ENCODE measurements at regions not wholly inside any gene's neighbourhood (a gene's known extent, or its start where the extent isn't known, plus 50 kb on each side); places are given as distances from the start of the nearest gene placed in this dataset.

DNA sequence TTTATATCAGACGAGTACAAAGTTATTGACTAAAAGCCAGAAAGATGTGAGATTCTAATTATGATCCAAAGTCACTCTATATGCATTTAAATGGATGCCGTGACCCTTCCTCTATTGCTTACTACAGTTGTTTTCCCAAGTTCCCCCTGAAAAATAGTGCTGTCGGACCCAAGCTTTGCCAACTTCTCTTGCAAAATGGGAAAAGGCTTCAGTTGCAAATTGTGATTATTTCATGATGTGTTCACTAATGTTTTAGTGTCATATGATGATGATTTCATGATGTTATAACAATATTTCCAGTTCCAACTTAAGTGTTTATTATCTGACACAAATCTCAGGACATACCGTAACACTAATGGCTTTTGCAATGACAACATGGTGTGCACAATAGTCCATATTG is 534.6 kb upstream of the ATP2B1 start:
- TF ChIP-seq TAF1 (IDR thresholded peaks at IDR 0.05; ENCODE audit: borderline replicate concordance, low read depth, low read length) (no peak), POLR2A (IDR thresholded peaks at IDR 0.05; ENCODE audit: low read depth, low read length) (no peak), POLR2AphosphoS5 (IDR thresholded peaks at IDR 0.05; ENCODE audit: low read depth, low read length) (no peak)
- no peak for DNase-seq (ENCODE audit: insufficient read length)
- FAIRE-seq, result peak; percentile 42

GRCh38 chr12:90239732-90240260 is 531.2 kb upstream of the ATP2B1 start:
- FAIRE-seq, result no peak
- TF ChIP-seq POLR2AphosphoS5 (IDR thresholded peaks at IDR 0.05; ENCODE audit: low read depth, low read length), result no peak
- TF ChIP-seq POLR2A (IDR thresholded peaks at IDR 0.05; ENCODE audit: low read depth, low read length), result no peak
- no peak for TF ChIP-seq TAF1 (IDR thresholded peaks at IDR 0.05; ENCODE audit: borderline replicate concordance, low read depth, low read length)
- DNase-seq (ENCODE audit: insufficient read length), result no peak

DNA sequence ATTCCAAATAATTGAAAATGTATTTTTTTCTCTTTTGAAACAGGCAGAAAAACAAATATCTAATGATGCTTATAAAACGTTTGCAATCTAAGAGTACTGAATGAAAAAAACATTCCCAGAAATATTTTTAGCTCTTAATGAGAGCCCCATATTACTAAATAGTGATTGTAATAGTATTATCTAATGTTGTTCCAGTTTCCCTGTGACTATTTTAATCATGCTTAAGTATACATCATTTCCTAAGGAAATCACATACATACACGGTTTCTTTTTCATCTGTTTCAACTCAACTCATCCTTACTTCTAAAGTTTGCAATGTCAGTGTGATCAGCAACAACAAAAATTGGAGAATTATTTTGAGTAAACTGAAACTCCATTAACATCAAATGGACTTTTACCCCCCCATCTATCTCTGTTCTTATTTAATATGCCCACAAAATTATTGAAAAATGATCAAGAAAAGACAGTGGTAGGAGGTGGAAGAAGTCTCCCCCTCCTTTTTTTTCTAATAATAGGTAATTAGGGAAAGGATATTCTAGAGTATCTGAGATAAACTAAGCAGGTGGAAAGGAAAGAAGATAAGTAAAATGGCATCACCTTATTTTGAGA is 530.1 kb upstream of the ATP2B1 start:
- no peak for FAIRE-seq

DNA sequence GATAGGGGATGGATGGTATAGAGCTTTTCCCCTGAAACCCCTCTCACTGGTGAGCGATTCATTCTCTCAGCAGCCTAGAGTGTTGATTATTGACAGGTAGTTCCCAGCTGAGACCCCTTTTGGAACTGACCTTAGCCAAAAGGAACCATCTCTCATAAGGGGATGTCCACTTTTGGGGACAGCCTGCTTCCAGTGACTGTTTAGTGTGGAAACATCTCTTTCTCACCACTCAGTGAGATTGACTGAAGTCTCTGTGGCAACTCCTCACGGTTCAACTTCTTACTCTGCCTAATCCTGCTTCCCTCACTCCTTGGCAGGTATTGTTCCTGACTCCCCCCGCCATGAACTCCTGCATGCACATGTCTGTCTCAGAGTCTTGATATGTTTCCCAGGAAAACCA is 529.2 kb upstream of the ATP2B1 start:
- DNase-seq (ENCODE audit: insufficient read length) (no peak), FAIRE-seq (no peak)
- TF ChIP-seq POLR2A (IDR thresholded peaks at IDR 0.05; ENCODE audit: low read depth, low read length) (no peak), TAF1 (IDR thresholded peaks at IDR 0.05; ENCODE audit: borderline replicate concordance, low read depth, low read length) (no peak), POLR2AphosphoS5 (IDR thresholded peaks at IDR 0.05; ENCODE audit: low read depth, low read length) (no peak)

More for the DNA sequence above, 530.1 kb upstream of the ATP2B1 start:
- TF ChIP-seq TAF1 (IDR thresholded peaks at IDR 0.05; ENCODE audit: borderline replicate concordance, low read depth, low read length) (no peak), POLR2AphosphoS5 (IDR thresholded peaks at IDR 0.05; ENCODE audit: low read depth, low read length) (no peak), POLR2A (IDR thresholded peaks at IDR 0.05; ENCODE audit: low read depth, low read length) (no peak)
- no peak for DNase-seq (ENCODE audit: insufficient read length)

DNA sequence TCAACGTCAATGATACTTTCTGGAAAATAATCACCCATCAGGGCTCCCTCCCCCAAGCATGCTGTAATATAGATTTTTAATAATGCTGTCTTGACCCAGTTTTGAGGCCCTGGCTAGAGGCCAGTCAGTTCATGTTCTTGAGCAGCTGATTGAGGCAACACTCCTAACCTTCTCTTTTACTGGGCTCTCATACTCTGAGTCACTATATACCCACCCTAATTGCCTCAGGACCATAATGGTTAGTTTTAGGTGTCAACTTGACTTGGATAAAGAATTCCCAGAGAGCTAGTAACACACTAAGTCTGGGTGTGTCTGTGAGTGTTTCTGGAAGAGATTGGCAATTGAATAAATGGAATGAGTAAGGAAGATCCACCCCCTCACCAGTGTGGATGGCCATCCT is 527.0 kb upstream of the ATP2B1 start:
- no peak for DNase-seq (ENCODE audit: insufficient read length)
- FAIRE-seq, result no peak
- TF ChIP-seq POLR2A (IDR thresholded peaks at IDR 0.05; ENCODE audit: low read depth, low read length), result no peak
- TF ChIP-seq POLR2AphosphoS5 (IDR thresholded peaks at IDR 0.05; ENCODE audit: low read depth, low read length), result no peak
- TF ChIP-seq TAF1 (IDR thresholded peaks at IDR 0.05; ENCODE audit: borderline replicate concordance, low read depth, low read length), result no peak

- TF ChIP-seq POLR2AphosphoS5 (IDR thresholded peaks at IDR 0.05; ENCODE audit: low read depth, low read length) (no peak), POLR2A (IDR thresholded peaks at IDR 0.05; ENCODE audit: low read depth, low read length) (no peak)
- no peak for FAIRE-seq
- DNase-seq (ENCODE audit: insufficient read length), result no peak
Observed at GRCh38 chr12:90234472-90234871, 525.8 kb upstream of the ATP2B1 start.

GRCh38 chr12:90233168-90234100 is 524.8 kb upstream of the ATP2B1 start:
- FAIRE-seq, result no peak
- no peak for DNase-seq (ENCODE audit: insufficient read length)
- TF ChIP-seq POLR2AphosphoS5 (IDR thresholded peaks at IDR 0.05; ENCODE audit: low read depth, low read length) (no peak), POLR2A (IDR thresholded peaks at IDR 0.05; ENCODE audit: low read depth, low read length) (no peak), TAF1 (IDR thresholded peaks at IDR 0.05; ENCODE audit: borderline replicate concordance, low read depth, low read length) (no peak)

GRCh38 chr12:90229407-90230170 is 521.0 kb upstream of the ATP2B1 start:
- no peak for TF ChIP-seq TAF1 (IDR thresholded peaks at IDR 0.05; ENCODE audit: borderline replicate concordance, low read depth, low read length)
- no peak for TF ChIP-seq POLR2A (IDR thresholded peaks at IDR 0.05; ENCODE audit: low read depth, low read length)
- no peak for TF ChIP-seq POLR2AphosphoS5 (IDR thresholded peaks at IDR 0.05; ENCODE audit: low read depth, low read length)
- DNase-seq (ENCODE audit: insufficient read length), result no peak
- FAIRE-seq, result no peak

DNA sequence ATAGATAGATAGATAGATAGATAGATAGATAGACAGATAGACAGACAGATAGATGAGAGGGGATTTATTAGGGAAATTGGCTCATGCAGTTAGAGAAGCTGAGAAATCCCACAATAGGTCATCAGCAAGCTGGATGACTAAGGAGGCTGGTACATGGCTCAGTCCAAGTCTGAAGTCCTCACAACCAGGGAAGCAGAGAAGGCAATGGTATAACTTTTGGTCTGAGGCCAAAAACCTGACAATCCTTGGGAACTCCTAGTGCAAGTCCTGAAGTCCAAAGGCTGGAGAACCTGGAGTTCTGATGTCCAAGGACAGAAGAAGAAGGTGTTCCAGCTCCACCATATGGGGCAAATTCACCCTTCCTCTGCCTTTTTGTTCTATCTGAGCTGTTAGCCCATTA is 517.6 kb upstream of the ATP2B1 start:
- DNase-seq (ENCODE audit: insufficient read length) (no peak), FAIRE-seq (no peak)
- TF ChIP-seq POLR2A (IDR thresholded peaks at IDR 0.05; ENCODE audit: low read depth, low read length) (no peak), POLR2AphosphoS5 (IDR thresholded peaks at IDR 0.05; ENCODE audit: low read depth, low read length) (no peak), TAF1 (IDR thresholded peaks at IDR 0.05; ENCODE audit: borderline replicate concordance, low read depth, low read length) (no peak)

GRCh38 chr12:90216815-90217214 is 508.2 kb upstream of the ATP2B1 start:
- DNase-seq (ENCODE audit: insufficient read length), result no peak
- TF ChIP-seq TAF1 (IDR thresholded peaks at IDR 0.05; ENCODE audit: borderline replicate concordance, low read depth, low read length) (no peak), POLR2A (IDR thresholded peaks at IDR 0.05; ENCODE audit: low read depth, low read length) (no peak), POLR2AphosphoS5 (IDR thresholded peaks at IDR 0.05; ENCODE audit: low read depth, low read length) (no peak)
- no peak for FAIRE-seq

DNA sequence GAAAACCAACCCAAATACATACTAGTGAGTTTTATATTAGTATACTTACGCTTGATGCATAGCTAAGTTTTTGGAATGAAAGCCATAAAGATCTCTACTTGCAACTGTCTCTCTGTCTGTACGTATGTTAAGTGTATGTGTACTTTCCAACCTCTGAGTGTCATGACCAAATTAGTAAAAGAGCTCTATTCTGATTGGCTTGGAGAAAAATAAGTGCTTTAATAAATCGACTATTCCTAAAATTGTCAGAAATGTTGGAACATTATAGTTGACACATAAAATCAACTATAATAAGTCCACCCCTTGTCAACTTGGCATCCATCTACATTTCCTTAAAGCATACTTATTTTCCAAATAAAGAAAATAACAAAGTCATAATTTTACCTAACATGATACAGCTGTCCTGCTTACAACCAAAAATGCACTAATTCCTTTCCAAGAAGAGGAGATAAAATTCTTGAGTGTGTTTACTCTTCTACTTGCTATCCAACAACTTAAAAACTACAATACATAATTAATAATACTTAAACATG is 507.4 kb upstream of the ATP2B1 start:
- FAIRE-seq, result no peak

More for the DNA sequence above, 507.4 kb upstream of the ATP2B1 start:
- DNase-seq (ENCODE audit: insufficient read length), result no peak
- TF ChIP-seq TAF1 (IDR thresholded peaks at IDR 0.05; ENCODE audit: borderline replicate concordance, low read depth, low read length), result no peak
- no peak for TF ChIP-seq POLR2A (IDR thresholded peaks at IDR 0.05; ENCODE audit: low read depth, low read length)
- TF ChIP-seq POLR2AphosphoS5 (IDR thresholded peaks at IDR 0.05; ENCODE audit: low read depth, low read length), result no peak
